BLaER1 treated with 17β-estradiol and CSF1 and Interleukin-3, amounts not matched to agents 10 nM and 100 nM (cell line): ENCODE measurements at regions not wholly inside any gene's neighbourhood (a gene's known extent, or its start where the extent isn't known, plus 50 kb on each side); places are given as distances from the start of the nearest gene placed in this dataset.

Source experiments
- H3K27ac ChIP-seq, 11 experiments: shearing (Covaris generic); formaldehyde crosslinking; 2 replicates each; pipeline ENCODE4 v1.8.1; 2022
- H3K27me3 ChIP-seq, 11 experiments: shearing (Covaris generic); formaldehyde crosslinking; 2 replicates each; pipeline ENCODE4 v1.8.1; 2022
- H3K36me3 ChIP-seq, 11 experiments: shearing (Covaris generic); formaldehyde crosslinking; 2 replicates each; pipeline ENCODE4 v1.8.1; 2022
- H3K4me1 ChIP-seq, 10 experiments: shearing (Covaris generic); formaldehyde crosslinking; 2 replicates each; pipeline ENCODE4 v1.8.1; 2022
- H3K4me2 ChIP-seq, 11 experiments: shearing (Covaris generic); formaldehyde crosslinking; 2 replicates each; pipeline ENCODE4 v1.8.1; 2022
- H3K4me3 ChIP-seq, 10 experiments: shearing (Covaris generic); formaldehyde crosslinking; 2 replicates each; pipeline ENCODE4 v1.8.1; 2022
- H3K9ac ChIP-seq, 11 experiments: shearing (Covaris generic); formaldehyde crosslinking; 2 replicates each; pipeline ENCODE4 v1.8.1; 2022
- H3K9me3 ChIP-seq, 11 experiments: shearing (Covaris generic); formaldehyde crosslinking; replicated peaks in 1 of 11; 2 replicates each; pipeline ENCODE4 v1.8.1; 2022
- H4K20me1 ChIP-seq, 11 experiments: shearing (Covaris generic); formaldehyde crosslinking; 2 replicates each; pipeline ENCODE4 v1.8.1; 2022
- Cebpa-rat ChIP-seq, 11 experiments: shearing (Covaris generic); IDR thresholded peaks; 2 replicates each; pipeline ENCODE4 v1.8.1; 2022

- H4K20me1 ChIP-seq, result no peaks in the 10 kb centered on the region
- TF ChIP-seq Cebpa-rat (IDR thresholded peaks at IDR 0.05), result no peak
- no peaks in the 10 kb centered on the region for H3K36me3 ChIP-seq
- H3K4me2 ChIP-seq, result peak overlapping the region in 6 of 11 experiments; percentile 45 to 72 (median 54); a peak in 8 of 22 replicates
- no peaks in the 10 kb centered on the region for H3K27me3 ChIP-seq
- H3K4me3 ChIP-seq, result no peak overlapping the region
- no peaks in the 10 kb centered on the region for H3K9me3 ChIP-seq
- H3K9ac ChIP-seq, result no peak overlapping the region; a peak in 2 of 22 replicates
- peak overlapping the region in 8 of 11 experiments; percentile 50 to 83 (median 66); a peak in 14 of 22 replicates for H3K27ac ChIP-seq
- H3K4me1 ChIP-seq, result peaks cover 0 to 9% (median 5%) of the 10 kb centered on the region in 10 experiments; a peak in 15 of 20 replicates
Measured at GRCh38 chr18:76266236-76266991, 228.6 kb downstream of the ZNF516 start.

GRCh38 chr18:76265497-76266235 is 229.4 kb downstream of the ZNF516 start:
- H3K36me3 ChIP-seq, result no peaks in the 10 kb centered on the region
- peaks cover 0 to 9% (median 5%) of the 10 kb centered on the region in 10 experiments; a peak in 15 of 20 replicates for H3K4me1 ChIP-seq
- H3K27ac ChIP-seq, result peak overlapping the region in 10 of 11 experiments; percentile 33 to 83 (median 66); a peak in 17 of 22 replicates
- H3K9ac ChIP-seq, result peak overlapping the region in 8 of 11 experiments; percentile 26 to 67 (median 32); a peak in 7 of 22 replicates
- no peaks in the 10 kb centered on the region for H3K27me3 ChIP-seq
- no peaks in the 10 kb centered on the region for H4K20me1 ChIP-seq
- peak overlapping the region in 10 of 11 experiments; percentile 22 to 72 (median 54); a peak in 17 of 22 replicates for H3K4me2 ChIP-seq
- no peak for TF ChIP-seq Cebpa-rat (IDR thresholded peaks at IDR 0.05)
- no peak overlapping the region for H3K4me3 ChIP-seq
- H3K9me3 ChIP-seq, result no peaks in the 10 kb centered on the region

GRCh38 chr18:76264876-76265250 is 230.2 kb downstream of the ZNF516 start:
- Histone ChIP-seq H4K20me1 (no peaks in the 10 kb centered on the region), H3K9me3 (no peaks in the 10 kb centered on the region), H3K27me3 (no peaks in the 10 kb centered on the region), H3K9ac (no peak overlapping the region), H3K36me3 (no peaks in the 10 kb centered on the region), H3K4me2 (no peak overlapping the region), H3K4me1 (peaks cover 0 to 9% (median 5%) of the 10 kb centered on the region in 10 experiments; a peak in 15 of 20 replicates), H3K4me3 (no peak overlapping the region), H3K27ac (no peak overlapping the region)
- no peak for TF ChIP-seq Cebpa-rat (IDR thresholded peaks at IDR 0.05)

GRCh38 chr18:76264198-76264875 is 230.7 kb downstream of the ZNF516 start:
- H3K27me3 ChIP-seq, result no peaks in the 10 kb centered on the region
- TF ChIP-seq Cebpa-rat (IDR thresholded peaks at IDR 0.05), result no peak
- H3K9ac ChIP-seq, result no peak overlapping the region
- H3K27ac ChIP-seq, result no peak overlapping the region
- H3K9me3 ChIP-seq, result no peaks in the 10 kb centered on the region
- H4K20me1 ChIP-seq, result no peaks in the 10 kb centered on the region
- no peaks in the 10 kb centered on the region for H3K36me3 ChIP-seq
- H3K4me3 ChIP-seq, result no peak overlapping the region
- H3K4me2 ChIP-seq, result no peak overlapping the region
- H3K4me1 ChIP-seq, result peaks cover 0 to 9% (median 5%) of the 10 kb centered on the region in 10 experiments; a peak in 15 of 20 replicates

GRCh38 chr18:76263046-76264005 is 231.7 kb downstream of the ZNF516 start:
- H3K36me3 ChIP-seq, result no peaks in the 10 kb centered on the region
- H3K9ac ChIP-seq, result no peak overlapping the region
- no peak overlapping the region for H3K27ac ChIP-seq
- no peaks in the 10 kb centered on the region for H3K27me3 ChIP-seq
- no peak overlapping the region for H3K4me3 ChIP-seq
- H3K4me2 ChIP-seq, result no peak overlapping the region
- no peaks in the 10 kb centered on the region for H3K9me3 ChIP-seq
- no peak for TF ChIP-seq Cebpa-rat (IDR thresholded peaks at IDR 0.05)
- no peaks in the 10 kb centered on the region for H4K20me1 ChIP-seq
- H3K4me1 ChIP-seq, result peaks cover 4 to 11% (median 6%) of the 10 kb centered on the region in 10 experiments; a peak in 19 of 20 replicates

GRCh38 chr18:76260941-76261472 is 234.0 kb downstream of the ZNF516 start:
- Histone ChIP-seq H3K36me3 (no peaks in the 10 kb centered on the region), H4K20me1 (no peaks in the 10 kb centered on the region), H3K4me2 (no peak overlapping the region), H3K4me1 (peaks cover 4 to 17% (median 6%) of the 10 kb centered on the region in 10 experiments; a peak in 19 of 20 replicates), H3K9ac (no peak overlapping the region), H3K27me3 (no peaks in the 10 kb centered on the region), H3K27ac (no peak overlapping the region), H3K9me3 (no peaks in the 10 kb centered on the region), H3K4me3 (no peak overlapping the region)
- TF ChIP-seq Cebpa-rat (IDR thresholded peaks at IDR 0.05), result no peak

- Histone ChIP-seq H3K27me3 (no peaks in the 10 kb centered on the region), H3K36me3 (no peaks in the 10 kb centered on the region), H4K20me1 (no peaks in the 10 kb centered on the region), H3K4me1 (peaks cover 0 to 13% (median 0%) of the 10 kb centered on the region in 10 experiments; a peak in 4 of 20 replicates), H3K9me3 (no peaks in the 10 kb centered on the region), H3K4me3 (no peak overlapping the region), H3K4me2 (no peak overlapping the region), H3K9ac (no peak overlapping the region), H3K27ac (no peak overlapping the region)
- TF ChIP-seq Cebpa-rat (IDR thresholded peaks at IDR 0.05), result no peak
Measured at GRCh38 chr18:76259711-76260110, 235.3 kb downstream of the ZNF516 start.

GRCh38 chr18:76259096-76259495 is 235.9 kb downstream of the ZNF516 start:
- TF ChIP-seq Cebpa-rat (IDR thresholded peaks at IDR 0.05), result no peak
- H3K4me2 ChIP-seq, result peak overlapping the region in 1 of 11 experiments; percentile 7; a peak in 1 of 22 replicates
- no peaks in the 10 kb centered on the region for H3K36me3 ChIP-seq
- peaks cover 0 to 13% (median 0%) of the 10 kb centered on the region in 10 experiments; a peak in 4 of 20 replicates for H3K4me1 ChIP-seq
- H3K27me3 ChIP-seq, result no peaks in the 10 kb centered on the region
- no peaks in the 10 kb centered on the region for H3K9me3 ChIP-seq
- H3K9ac ChIP-seq, result no peak overlapping the region
- no peaks in the 10 kb centered on the region for H4K20me1 ChIP-seq
- H3K4me3 ChIP-seq, result no peak overlapping the region
- H3K27ac ChIP-seq, result no peak overlapping the region
